ENCODE measurements at regions not wholly inside any gene's neighbourhood (a gene's known extent, or its start where the extent isn't known, plus 50 kb on each side); places are given as distances from the start of the nearest gene placed in this dataset.
"Not testable (repeated sequence)": the region's sequence is repeated elsewhere in the genome, so short reads cannot be mapped to it uniquely, and the experiment has no call there.

GRCh38 chr16:66199189-66199588 is 167.3 kb upstream of the CDH5 start:
- peak; percentile 28 for ATAC-seq
- intact Hi-C loops (cut with DNase I): no loop called here
- no peak for DNase-seq (ENCODE audit: missing footprints)

- no peak for DNase-seq (ENCODE audit: missing footprints)
- intact Hi-C loops (cut with DNase I): no loop called here
Observed at GRCh38 chr16:66198641-66199040, 167.8 kb upstream of the CDH5 start.

DNA sequence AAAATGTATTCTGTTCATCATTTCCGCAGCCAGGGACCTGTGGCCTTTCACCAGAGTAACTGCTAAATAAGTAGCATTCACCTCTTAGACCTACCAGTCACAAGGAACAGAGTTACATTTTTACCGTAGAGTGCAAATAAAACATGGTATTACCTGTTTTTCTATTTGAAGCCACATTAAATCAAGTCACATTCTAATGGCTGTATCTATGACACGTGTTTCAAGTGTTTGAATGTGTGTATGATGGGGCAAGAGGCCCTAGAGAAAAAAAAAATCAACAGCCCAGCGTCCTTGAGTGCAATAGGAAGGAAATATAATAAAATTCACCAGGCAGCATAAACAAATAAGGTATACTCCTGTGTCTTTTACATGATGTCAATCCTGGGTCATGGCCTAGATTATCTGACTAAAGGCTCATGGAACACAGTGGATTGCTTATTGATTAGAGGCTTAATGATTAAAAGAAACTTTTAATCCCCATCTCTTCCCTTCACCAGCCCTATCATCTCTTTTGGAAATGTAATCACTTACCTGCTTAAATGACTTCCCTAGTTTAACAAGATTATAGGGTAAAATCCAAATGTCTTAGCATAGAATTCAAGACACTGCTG is 168.7 kb upstream of the CDH5 start:
- intact Hi-C loops (cut with DNase I): no loop called here
- no peak for ATAC-seq
- DNase-seq (ENCODE audit: missing footprints): no peak

More at GRCh38 chr16:66198641-66199040, 167.8 kb upstream of the CDH5 start:
- no peak for ATAC-seq

GRCh38 chr16:66196770-66197169 is 169.7 kb upstream of the CDH5 start:
- ATAC-seq (no peak), DNase-seq (ENCODE audit: missing footprints) (no peak)
- intact Hi-C loops (cut with DNase I): no loop called here

DNA sequence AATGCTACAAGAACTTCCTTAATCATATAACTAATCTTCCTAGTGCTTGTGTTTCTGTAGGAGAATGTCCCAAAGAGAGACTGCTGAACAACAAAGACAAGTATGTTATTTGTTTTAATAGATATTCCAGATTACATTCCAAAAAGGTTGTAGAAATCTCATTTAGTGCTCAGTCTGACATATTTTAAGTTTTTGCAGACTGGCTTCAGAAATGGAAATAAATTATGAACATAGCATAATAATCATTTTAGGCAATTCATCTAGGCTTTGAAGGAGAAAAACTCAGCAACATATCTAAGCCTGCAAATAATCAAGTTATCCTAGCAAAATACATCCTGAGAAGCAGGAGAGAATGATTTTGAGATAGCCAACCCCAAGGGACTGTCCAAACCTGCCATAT is 171.6 kb upstream of the CDH5 start:
- intact Hi-C loops (cut with DNase I): no loop called here
- ATAC-seq: no peak
- no peak for DNase-seq (ENCODE audit: missing footprints)

DNA sequence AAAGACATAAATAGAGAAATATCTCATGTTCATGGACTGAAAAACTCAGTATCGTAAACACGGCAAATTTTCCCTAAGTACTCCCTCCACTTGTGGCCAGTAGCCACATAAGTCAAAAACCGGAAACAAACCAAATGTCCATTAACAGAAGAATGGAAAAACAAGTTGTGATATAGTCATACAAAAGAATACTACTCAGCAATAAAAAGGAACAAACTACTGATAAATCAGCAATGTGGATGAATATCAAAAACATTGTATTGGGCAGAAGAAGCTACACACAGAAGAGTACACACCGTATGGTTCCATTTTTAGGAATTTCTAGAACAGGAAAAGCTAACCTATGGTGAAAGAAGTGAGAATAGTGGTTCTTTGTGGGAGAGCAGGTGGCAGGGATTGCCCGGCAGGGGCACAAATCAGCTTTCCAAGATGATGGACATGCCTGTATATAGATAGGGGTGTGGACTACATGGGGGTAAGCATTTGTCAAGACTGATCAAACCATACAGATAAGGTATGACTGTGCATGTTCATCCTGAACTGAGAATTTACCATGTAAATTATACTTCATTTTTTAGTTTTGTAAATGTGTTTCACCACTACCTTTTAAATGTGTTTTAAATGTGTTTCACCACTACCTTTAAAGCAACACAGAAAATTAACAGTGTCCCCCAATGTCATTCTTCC is 172.8 kb upstream of the CDH5 start:
- intact Hi-C loops (cut with DNase I): no loop called here
- DNase-seq (ENCODE audit: missing footprints) (no peak), ATAC-seq (no peak)

DNA sequence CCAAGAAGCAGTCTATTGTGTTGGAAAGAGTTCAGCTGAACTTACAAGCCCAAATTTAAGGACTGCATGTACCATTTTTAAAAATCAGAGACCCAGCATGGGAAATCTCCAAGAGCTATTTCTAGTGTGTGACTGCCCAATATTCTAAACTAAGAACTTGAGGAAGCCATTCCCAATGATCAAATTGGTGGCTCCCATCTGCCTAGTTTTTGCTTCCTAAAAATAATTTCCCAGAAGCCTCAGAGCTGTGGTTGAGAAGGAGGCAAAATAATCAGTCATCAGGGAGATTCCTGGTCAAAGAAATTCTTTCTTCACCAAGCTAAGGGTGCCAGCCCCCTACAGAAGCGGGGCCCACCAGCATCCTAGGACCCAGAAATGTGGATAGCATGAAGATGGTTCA is 176.1 kb upstream of the CDH5 start:
- DNase-seq (ENCODE audit: missing footprints) (no peak), ATAC-seq (no peak)
- intact Hi-C loops (cut with DNase I): no loop called here

DNA sequence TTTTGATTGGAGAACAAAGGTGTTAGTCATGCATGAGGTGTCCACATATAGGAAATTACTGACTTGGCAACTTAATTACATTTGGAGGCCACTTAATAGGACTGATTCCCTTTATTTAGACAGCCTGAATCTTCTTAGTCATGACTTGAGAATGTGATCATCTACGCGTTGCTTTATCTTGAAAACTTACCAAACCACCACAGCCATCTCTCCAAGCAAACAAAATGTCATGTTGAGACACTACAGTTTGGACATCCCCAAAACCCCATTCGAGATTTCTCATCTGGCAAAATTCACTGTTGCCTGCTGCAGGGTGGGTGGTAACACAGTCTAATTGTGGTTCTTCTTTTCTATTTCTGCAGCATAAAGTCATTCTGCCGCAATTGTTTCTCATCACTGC is 176.5 kb upstream of the CDH5 start:
- intact Hi-C loops (cut with DNase I): no loop called here
- ATAC-seq: no peak
- no peak for DNase-seq (ENCODE audit: missing footprints)

- DNase-seq (ENCODE audit: missing footprints) (no peak), ATAC-seq (no peak)
- intact Hi-C loops (cut with DNase I): no loop called here
Observed at GRCh38 chr16:66188917-66189725, 177.4 kb upstream of the CDH5 start.

- no peak for ATAC-seq
- intact Hi-C loops (cut with DNase I): no loop called here
- DNase-seq (ENCODE audit: missing footprints): no peak
Observed at GRCh38 chr16:66186251-66186785, 180.2 kb upstream of the CDH5 start.

- ATAC-seq (no peak), DNase-seq (ENCODE audit: missing footprints) (no peak)
- intact Hi-C loops (cut with DNase I): no loop called here
Observed at GRCh38 chr16:66182592-66182991, 183.9 kb upstream of the CDH5 start.

DNA sequence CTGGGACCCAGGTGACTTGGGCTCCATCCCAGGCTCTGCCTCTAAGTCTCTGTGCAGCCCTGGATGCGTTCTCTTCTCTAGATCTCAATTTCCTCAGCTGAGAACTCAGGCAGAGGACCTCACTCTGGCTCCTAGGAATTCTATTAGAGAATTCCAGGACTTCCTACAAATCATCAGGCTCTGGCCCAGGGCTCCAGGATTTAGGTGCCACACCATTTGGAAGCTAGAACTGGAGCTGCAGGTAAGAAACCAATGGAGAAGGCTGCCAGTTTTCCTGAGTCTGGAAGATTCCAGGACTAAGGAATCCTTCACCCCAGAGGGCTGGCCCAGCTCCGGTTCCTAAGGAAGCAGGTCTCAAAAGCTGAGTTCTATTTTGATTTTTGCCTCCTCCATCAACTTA is 189.8 kb upstream of the CDH5 start:
- ATAC-seq: no peak
- DNase-seq (ENCODE audit: missing footprints): no peak
- intact Hi-C loops (cut with DNase I): no loop called here

GRCh38 chr16:66176111-66176510 is 190.4 kb upstream of the CDH5 start:
- no peak for DNase-seq (ENCODE audit: missing footprints)
- ATAC-seq: no peak

GRCh38 chr16:66175636-66176035 is 190.9 kb upstream of the CDH5 start:
- intact Hi-C loops (cut with DNase I): no loop called here
- no peak for DNase-seq (ENCODE audit: missing footprints)
- no peak for ATAC-seq

More at GRCh38 chr16:66176111-66176510, 190.4 kb upstream of the CDH5 start:
- intact Hi-C loops (cut with DNase I): no loop called here

DNA sequence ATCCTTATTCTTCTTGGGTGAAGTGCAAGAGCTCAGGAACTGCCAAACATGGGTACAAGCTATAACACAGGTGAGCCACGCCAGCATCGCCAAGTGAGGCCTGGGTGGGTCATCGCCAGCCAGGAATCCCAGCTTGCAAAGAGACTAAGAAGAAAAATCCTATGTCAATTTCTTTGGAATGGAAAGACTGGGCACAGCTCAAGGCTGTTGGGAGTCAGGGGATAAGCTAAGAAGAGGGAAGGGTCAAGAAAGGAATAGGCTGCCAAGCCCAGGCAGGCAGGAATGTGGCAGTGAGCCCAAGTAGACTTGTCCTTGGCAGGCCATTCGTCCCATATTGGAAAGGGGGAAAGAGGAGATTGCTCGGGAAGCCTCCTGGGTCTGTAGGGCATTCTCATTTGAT is 191.4 kb upstream of the CDH5 start:
- intact Hi-C loops (cut with DNase I): no loop called here
- ATAC-seq (no peak), DNase-seq (ENCODE audit: missing footprints) (no peak)

DNA sequence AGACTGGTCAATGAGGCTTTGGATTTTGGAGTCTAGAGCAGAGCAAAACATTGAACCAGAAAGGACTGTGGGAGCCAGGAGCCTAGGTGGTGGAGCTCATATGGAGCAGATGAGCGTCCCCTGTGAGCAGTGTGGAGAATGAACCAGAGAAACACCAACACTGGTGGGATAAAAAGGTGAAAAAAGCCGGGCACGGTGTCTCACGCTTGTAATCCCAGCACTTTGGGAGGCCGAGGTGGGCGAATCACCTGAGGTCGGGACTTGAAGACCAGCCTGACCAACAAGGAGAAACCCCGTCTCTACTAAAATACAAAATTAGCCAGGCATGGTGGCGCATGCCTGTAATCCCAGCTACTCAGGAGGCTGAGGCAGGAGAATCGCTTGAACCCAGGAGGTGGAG is 192.7 kb upstream of the CDH5 start:
- ATAC-seq; intact Hi-C loops (cut with DNase I); DNase-seq (ENCODE audit: missing footprints): not testable (repeated sequence)

DNA sequence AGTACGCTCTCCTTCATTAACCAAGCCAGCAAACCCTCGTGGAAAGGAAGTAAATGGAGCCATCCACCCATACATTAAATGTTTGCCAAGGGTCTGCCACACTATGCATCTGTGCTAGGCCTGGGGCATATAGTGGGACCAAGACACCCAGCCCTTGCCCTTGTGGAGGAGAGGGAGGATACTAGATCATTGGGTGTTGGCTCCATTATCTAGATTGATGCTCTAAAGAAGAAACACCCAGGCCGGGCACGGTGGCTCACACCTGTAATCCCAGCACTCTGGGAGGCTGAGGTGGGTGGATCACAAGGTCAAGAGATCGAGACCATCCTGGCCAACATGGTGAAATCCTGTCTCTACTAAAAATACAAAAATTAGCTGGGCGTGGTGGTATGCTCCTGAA is 193.3 kb upstream of the CDH5 start:
- DNase-seq (ENCODE audit: missing footprints); ATAC-seq; intact Hi-C loops (cut with DNase I): not testable (repeated sequence)

DNA sequence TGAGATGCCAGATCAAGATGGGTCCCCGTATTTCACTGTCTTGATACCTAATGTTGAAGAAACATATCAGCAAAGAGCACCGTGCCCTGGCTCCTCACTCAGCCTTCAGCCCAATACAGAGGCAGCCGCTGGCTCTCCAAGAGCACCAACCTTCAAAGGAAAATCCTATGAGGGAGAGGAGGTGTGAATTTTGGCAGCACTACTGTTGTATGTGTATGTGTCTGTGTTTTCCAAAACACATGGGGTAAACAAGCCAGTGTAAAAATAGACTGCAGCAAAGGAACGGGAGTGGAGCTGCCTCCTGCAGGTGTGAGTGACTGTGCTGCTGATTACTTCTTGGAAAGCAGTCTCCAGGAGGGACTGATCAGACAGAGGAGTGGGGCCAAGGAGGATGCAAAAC is 194.0 kb upstream of the CDH5 start:
- peak; percentile 35 for ATAC-seq
- intact Hi-C loops (cut with DNase I): no loop called here
- DNase-seq (ENCODE audit: missing footprints): no peak

DNA sequence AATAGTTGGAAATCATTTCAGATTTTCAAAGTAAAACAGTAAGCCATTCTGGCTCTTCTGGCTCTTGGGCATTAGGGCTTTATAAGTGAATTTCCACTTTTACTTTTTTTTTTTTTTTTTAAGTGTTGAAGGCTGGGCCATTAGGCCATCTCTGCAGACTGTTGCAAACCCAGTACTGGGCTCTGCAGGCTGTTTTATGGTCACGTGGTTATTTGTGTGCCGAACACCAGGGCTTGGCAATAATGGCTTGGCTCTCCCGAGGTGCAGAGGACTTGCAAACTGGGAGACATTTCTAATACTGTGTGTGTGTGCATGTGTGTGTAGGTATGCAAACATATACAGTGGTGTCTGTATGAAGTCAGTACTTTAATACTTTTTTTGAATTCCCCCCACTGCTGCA is 194.9 kb upstream of the CDH5 start:
- DNase-seq (ENCODE audit: missing footprints) (no peak), ATAC-seq (no peak)
- intact Hi-C loops (cut with DNase I): no loop called here

GRCh38 chr16:66170989-66171388 is 195.5 kb upstream of the CDH5 start:
- intact Hi-C loops (cut with DNase I): no loop called here
- ATAC-seq: no peak
- DNase-seq (ENCODE audit: missing footprints): no peak
